ENCODE measurements at regions not wholly inside any gene's neighbourhood (a gene's known extent, or its start where the extent isn't known, plus 50 kb on each side); places are given as distances from the start of the nearest gene placed in this dataset.
"Not testable (repeated sequence)": the region's sequence is repeated elsewhere in the genome, so short reads cannot be mapped to it uniquely, and the experiment has no call there.

DNA sequence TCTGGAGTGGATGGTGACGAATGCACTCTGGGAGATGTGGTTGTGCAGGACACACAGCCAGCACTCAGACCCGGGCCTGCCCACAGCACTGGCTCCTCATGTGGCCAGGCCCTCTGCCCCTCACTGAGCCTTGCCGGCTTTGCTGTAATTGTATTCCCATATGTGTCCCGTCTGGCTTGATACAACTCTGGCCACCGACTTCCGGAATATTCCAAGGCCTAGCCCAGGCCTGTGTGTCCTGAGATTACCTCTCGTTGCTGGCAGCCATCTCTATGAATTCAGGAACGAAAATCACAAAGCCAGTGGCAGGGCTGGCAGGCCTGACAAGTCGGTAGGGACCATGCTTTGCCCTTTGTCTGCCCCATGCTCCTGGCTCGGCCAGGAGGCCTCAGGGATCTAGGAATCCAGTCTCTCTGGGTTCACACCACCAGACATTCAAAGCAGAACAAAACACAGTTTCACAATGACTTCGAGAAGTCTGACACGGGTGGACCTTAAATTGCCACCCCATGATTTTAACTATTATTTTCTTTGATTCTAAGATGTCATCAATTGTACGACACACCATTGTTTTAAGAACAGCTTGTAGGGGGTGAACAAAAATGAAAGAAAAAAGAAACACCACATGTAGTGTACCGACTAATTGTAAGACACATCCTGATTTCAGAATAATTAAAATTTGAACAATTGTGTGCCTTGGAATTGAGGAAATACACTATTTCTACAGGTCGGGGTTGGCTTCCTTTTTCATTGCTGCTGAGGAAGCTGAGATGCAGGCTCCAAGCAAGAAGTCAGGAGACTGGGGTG is 154.5 kb downstream of the BCL2L11 start:
- H3K9me3 Mint-ChIP-seq (ENCODE audit: insufficient read depth); H3K27ac Mint-ChIP-seq; H3K36me3 Mint-ChIP-seq (ENCODE audit: low read depth); H3K4me1 Mint-ChIP-seq (ENCODE audit: low read depth); H3K27me3 Mint-ChIP-seq (ENCODE audit: low read depth); CTCF ChIA-PET; H3K4me3 Mint-ChIP-seq; ATAC-seq; POLR2A ChIA-PET; DNase-seq: not testable (repeated sequence)

GRCh38 chr2:111275854-111276171 is 155.1 kb downstream of the BCL2L11 start:
- POLR2A ChIA-PET; H3K27ac Mint-ChIP-seq; CTCF ChIA-PET; ATAC-seq; H3K9me3 Mint-ChIP-seq (ENCODE audit: insufficient read depth); H3K4me3 Mint-ChIP-seq; H3K27me3 Mint-ChIP-seq (ENCODE audit: low read depth); H3K36me3 Mint-ChIP-seq (ENCODE audit: low read depth); H3K4me1 Mint-ChIP-seq (ENCODE audit: low read depth); DNase-seq: not testable (repeated sequence)

DNA sequence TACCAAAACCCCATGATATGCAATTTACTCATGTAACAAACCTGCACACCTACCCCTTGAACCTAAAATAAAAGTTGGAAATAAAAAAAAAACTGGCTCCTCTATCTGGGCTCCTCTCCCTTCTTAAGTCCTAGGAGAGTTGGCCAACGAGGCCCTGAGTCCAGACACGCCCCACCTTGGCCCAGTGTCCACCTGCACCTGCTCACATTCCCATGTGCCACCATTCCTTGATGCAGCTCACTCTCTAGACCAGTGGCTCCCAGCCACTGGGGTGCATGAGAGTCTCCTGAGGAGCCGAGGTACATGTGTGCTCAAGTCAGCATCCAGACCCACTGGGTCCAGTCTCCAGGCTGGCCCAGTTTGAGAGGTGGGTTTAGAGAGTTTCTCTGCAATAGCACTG is 157.4 kb downstream of the BCL2L11 start:
- ATAC-seq; H3K4me1 Mint-ChIP-seq (ENCODE audit: low read depth); CTCF ChIA-PET; H3K27ac Mint-ChIP-seq; H3K27me3 Mint-ChIP-seq (ENCODE audit: low read depth); H3K4me3 Mint-ChIP-seq; H3K36me3 Mint-ChIP-seq (ENCODE audit: low read depth); DNase-seq; POLR2A ChIA-PET; H3K9me3 Mint-ChIP-seq (ENCODE audit: insufficient read depth): not testable (repeated sequence)

DNA sequence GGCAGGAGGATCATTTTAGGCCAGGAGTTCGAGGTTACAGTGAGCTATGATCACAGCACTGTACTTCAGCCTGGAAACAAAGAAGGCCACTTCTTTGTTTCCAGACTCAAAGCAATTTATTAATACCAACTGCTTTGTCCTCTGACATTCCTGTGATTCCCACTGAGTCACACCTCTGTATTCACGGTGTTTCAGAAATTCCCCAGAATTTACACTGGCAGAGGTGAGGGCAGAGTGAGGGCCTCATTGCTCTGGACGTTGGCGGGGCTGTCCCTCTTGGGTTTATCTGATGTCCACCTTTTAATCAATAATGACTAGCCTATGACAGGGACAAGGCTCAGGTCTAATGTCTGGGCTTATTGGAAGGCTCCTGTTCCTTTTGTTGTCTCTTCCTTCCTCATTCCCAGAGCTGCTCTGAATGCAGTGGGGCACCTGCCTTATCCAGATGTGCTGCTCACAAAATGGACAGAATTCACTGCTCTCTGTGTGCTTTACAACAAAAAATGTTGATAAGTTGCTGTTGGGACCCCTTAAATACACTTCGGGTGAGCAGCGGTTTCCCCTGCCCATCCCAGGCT is 160.1 kb downstream of the BCL2L11 start:
- H3K27ac Mint-ChIP-seq; H3K4me3 Mint-ChIP-seq; CTCF ChIA-PET; H3K36me3 Mint-ChIP-seq (ENCODE audit: low read depth); POLR2A ChIA-PET; H3K4me1 Mint-ChIP-seq (ENCODE audit: low read depth); H3K27me3 Mint-ChIP-seq (ENCODE audit: low read depth); DNase-seq; ATAC-seq; H3K9me3 Mint-ChIP-seq (ENCODE audit: insufficient read depth): not testable (repeated sequence)

DNA sequence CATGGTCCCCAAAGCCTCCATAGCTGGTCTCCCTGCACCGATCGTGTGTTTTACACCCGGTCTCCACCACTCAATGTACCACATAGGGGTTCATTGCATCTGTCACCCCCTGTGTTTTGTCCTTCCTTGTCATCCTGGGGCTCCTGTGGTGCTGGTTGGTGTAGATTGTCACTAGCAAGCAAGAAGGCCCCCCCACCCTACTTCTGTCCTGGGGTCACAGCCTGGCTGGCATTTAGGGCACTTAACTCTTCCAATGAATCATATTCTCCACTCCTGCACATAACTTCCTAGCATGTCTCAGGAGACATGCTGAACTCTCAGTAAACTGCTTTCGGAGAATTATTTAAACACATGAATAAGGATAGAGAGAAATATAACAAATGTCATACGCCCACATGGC is 161.4 kb downstream of the BCL2L11 start:
- H3K9me3 Mint-ChIP-seq (ENCODE audit: insufficient read depth); H3K4me1 Mint-ChIP-seq (ENCODE audit: low read depth); POLR2A ChIA-PET; CTCF ChIA-PET; H3K27me3 Mint-ChIP-seq (ENCODE audit: low read depth); H3K27ac Mint-ChIP-seq; H3K36me3 Mint-ChIP-seq (ENCODE audit: low read depth); DNase-seq; H3K4me3 Mint-ChIP-seq; ATAC-seq: not testable (repeated sequence)

DNA sequence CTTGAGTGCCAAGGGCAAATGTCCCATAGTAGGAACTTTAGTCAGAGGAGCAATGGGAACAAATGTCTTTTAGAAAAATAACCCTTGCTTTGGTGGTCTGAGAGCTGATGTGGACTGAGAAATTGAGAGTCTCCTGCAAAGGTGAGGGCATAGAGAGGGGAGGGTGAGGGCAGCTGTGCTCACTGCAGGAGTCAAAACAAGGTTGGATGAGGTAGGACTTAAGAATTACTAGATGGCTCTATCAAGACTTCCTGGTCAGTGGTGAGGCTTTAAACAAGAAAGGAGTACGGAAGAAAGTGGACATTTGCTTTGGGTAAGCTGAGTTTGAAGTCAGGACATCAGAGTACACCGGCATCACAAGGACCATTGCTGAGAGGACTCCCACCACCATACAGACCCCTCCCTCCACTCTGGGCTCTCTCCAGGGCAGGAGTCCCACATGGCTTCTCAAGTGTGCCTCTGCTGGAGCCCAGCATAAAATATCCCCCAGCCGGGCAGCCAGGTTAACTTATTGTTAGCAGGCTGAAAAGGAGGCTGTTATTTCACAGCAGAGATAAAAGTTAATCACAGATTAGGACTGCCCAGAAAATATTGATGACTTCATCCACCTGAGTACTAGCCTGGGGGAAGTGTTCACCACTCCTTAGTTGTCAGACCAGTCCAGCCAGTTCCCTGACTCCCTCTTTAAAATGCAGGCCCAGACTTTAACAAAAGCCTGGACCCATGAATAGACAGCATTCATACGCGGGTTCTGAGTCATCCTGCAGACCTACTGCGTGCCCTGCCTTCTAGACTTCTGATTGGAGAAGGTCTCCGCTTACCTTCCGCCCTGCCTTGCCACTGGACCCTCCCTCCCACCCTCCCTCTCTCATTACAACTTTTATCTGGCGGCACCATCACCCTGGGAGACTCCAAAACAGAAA is 167.2 kb downstream of the BCL2L11 start:
- H3K4me1 Mint-ChIP-seq (ENCODE audit: low read depth); H3K4me3 Mint-ChIP-seq; DNase-seq; H3K9me3 Mint-ChIP-seq (ENCODE audit: insufficient read depth); H3K27me3 Mint-ChIP-seq (ENCODE audit: low read depth); ATAC-seq; CTCF ChIA-PET; H3K27ac Mint-ChIP-seq; H3K36me3 Mint-ChIP-seq (ENCODE audit: low read depth); POLR2A ChIA-PET: not testable (repeated sequence)

DNA sequence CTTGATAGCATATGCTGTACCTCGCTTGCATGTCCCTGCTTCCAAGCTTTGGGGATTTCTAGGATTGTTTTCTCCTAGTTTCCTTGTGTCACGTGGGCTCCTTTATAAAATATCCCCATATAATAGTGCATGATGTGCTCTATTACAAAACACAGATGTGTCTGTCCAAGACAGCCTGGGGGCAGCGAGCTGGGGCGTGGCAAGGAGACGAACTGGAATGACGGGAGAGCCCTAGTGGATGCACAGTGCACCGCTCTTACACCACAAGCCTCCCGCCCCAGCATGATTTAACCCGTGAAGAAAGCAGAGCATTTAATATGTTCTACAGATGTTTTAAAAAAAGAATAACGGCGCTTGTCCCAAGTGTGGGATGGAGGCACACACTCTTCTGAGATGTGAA is 169.7 kb downstream of the BCL2L11 start:
- H3K27ac Mint-ChIP-seq; H3K9me3 Mint-ChIP-seq (ENCODE audit: insufficient read depth); DNase-seq; H3K4me3 Mint-ChIP-seq; H3K36me3 Mint-ChIP-seq (ENCODE audit: low read depth); CTCF ChIA-PET; ATAC-seq; POLR2A ChIA-PET; H3K4me1 Mint-ChIP-seq (ENCODE audit: low read depth); H3K27me3 Mint-ChIP-seq (ENCODE audit: low read depth): not testable (repeated sequence)

GRCh38 chr2:111291566-111291965 is 170.9 kb downstream of the BCL2L11 start:
- H3K36me3 Mint-ChIP-seq (ENCODE audit: low read depth); DNase-seq; H3K9me3 Mint-ChIP-seq (ENCODE audit: insufficient read depth); H3K4me1 Mint-ChIP-seq (ENCODE audit: low read depth); H3K27me3 Mint-ChIP-seq (ENCODE audit: low read depth); H3K4me3 Mint-ChIP-seq; ATAC-seq; CTCF ChIA-PET; H3K27ac Mint-ChIP-seq; POLR2A ChIA-PET: not testable (repeated sequence)

- H3K27ac Mint-ChIP-seq; H3K4me1 Mint-ChIP-seq (ENCODE audit: low read depth); CTCF ChIA-PET; H3K9me3 Mint-ChIP-seq (ENCODE audit: insufficient read depth); H3K4me3 Mint-ChIP-seq; H3K36me3 Mint-ChIP-seq (ENCODE audit: low read depth); POLR2A ChIA-PET; DNase-seq; ATAC-seq; H3K27me3 Mint-ChIP-seq (ENCODE audit: low read depth): not testable (repeated sequence)
Observed at GRCh38 chr2:111292232-111292968, 171.7 kb downstream of the BCL2L11 start.

DNA sequence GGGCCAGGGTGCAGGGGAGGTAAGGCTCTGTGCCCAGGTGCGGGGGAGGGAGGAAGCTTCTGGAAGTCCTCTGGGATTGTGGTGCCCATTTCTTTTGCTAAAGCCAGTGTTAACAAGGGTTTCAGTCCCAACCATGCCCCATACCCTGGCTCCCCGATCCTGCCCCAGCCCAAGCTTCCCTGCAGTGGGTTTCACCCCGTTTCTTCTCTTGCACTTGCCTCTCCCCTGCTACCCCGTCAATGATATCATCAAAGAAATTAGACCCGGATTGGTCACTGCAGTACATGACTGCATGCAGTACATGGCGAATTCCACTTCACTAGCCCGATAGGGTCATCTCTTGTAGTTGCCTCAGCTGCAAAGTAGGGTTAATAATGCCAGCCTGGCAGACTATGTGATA is 174.0 kb downstream of the BCL2L11 start:
- H3K27ac Mint-ChIP-seq; H3K27me3 Mint-ChIP-seq (ENCODE audit: low read depth); CTCF ChIA-PET; H3K4me3 Mint-ChIP-seq; H3K4me1 Mint-ChIP-seq (ENCODE audit: low read depth); ATAC-seq; DNase-seq; POLR2A ChIA-PET; H3K36me3 Mint-ChIP-seq (ENCODE audit: low read depth); H3K9me3 Mint-ChIP-seq (ENCODE audit: insufficient read depth): not testable (repeated sequence)

DNA sequence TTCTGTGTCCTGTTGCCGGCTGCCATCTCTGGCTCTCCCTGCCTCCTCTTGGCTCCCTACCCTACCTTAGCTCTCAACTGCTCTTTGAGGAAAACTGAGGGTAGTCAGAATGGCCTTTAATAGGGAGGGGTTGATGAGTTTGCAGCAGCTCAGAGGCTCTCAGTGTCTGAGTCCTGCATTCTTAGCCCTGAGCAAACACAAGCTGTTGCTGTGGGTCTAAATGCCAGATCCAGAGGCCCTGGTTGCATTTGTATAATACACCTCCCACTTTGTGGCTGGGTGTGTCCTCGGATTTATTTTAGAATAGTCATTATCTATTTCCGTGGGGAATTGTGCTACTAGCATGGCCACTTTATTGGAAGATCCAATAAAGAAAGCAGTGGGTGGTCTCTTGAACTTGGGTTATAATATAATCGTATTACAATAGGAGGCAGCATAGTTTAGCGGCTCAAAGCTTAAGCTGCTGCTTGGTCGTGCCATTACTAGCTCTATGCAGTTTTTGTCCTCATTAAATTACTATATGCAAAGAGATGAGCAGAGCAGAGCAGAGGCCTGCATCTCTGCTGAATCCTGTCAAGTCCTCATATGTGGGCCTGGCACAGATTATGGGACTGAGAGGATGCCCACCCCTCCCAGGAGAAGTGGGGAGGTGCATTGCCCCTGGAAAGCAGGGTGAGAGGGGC is 175.5 kb downstream of the BCL2L11 start:
- CTCF ChIA-PET; DNase-seq; H3K27me3 Mint-ChIP-seq (ENCODE audit: low read depth); H3K4me1 Mint-ChIP-seq (ENCODE audit: low read depth); H3K4me3 Mint-ChIP-seq; H3K36me3 Mint-ChIP-seq (ENCODE audit: low read depth); POLR2A ChIA-PET; H3K27ac Mint-ChIP-seq; ATAC-seq; H3K9me3 Mint-ChIP-seq (ENCODE audit: insufficient read depth): not testable (repeated sequence)

Data from activated CD8-positive, alpha-beta T cell treated with anti-CD3 and anti-CD28 coated beads, Interleukin-2, amount 10 ng/mL, durations not matched to agents 7 days and 5 days (primary cell).